GM20000 (cell line): ENCODE measurements at regions not wholly inside any gene's neighbourhood (a gene's known extent, or its start where the extent isn't known, plus 50 kb on each side); places are given as distances from the start of the nearest gene placed in this dataset.

ENCODE experiments used
- DNase-seq: peaks from one replicate; pipeline ENCODE4 v3.0.0; 2012; ENCODE audit warnings: low spot score
- TF ChIP-seq, protein P1 (sequence below): IDR thresholded peaks from 2 replicates; pipeline ENCODE4 v1.5.1; 2012; ENCODE audit warnings: mild to moderate bottlenecking, control low read depth; ENCODE audit errors: extremely low read depth, missing control alignments

DNA sequence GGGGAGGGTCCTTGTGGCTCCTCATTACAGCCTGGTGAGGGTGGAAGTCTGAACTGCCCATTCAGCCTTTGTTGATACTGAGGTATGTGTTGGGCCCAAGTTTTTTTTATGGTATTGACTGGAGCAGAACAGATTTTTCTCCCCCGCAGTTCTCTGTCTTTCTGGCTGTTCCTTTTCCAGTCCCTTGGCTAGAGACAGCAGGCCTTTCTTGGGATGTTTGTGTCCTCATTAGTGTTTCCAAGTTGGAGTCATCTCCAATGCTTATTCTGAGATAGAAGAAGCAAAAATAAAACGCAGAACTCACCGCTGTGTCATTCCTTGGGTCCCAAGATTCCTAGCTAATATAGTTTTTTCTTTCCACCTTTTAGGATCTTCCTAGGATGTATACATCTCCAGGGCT is 193.3 kb downstream of the RAMP3 start:
- no peak for DNase-seq

DNA sequence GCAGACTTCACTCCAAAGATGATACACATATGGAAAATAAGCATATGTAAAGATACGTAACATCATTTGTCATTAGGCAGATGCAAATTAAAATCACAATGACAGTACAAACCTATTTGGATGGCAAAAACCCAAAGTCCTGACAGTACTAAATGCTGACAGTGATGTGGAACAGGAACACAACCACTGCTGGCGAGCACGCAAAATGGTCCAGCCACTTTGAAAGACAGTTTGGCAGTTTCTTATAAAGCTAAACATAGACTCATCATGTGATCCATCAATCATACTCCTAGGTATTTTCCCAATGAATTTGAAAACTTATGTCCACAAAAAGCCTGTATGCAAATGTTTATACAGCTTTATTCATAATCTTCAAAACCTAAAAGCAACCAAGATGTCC is 200.7 kb downstream of the RAMP3 start:
- TF ChIP-seq, protein P1, sequence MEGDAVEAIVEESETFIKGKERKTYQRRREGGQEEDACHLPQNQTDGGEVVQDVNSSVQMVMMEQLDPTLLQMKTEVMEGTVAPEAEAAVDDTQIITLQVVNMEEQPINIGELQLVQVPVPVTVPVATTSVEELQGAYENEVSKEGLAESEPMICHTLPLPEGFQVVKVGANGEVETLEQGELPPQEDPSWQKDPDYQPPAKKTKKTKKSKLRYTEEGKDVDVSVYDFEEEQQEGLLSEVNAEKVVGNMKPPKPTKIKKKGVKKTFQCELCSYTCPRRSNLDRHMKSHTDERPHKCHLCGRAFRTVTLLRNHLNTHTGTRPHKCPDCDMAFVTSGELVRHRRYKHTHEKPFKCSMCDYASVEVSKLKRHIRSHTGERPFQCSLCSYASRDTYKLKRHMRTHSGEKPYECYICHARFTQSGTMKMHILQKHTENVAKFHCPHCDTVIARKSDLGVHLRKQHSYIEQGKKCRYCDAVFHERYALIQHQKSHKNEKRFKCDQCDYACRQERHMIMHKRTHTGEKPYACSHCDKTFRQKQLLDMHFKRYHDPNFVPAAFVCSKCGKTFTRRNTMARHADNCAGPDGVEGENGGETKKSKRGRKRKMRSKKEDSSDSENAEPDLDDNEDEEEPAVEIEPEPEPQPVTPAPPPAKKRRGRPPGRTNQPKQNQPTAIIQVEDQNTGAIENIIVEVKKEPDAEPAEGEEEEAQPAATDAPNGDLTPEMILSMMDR, result no peak
- no peak for DNase-seq

More for the DNA sequence above, 193.3 kb downstream of the RAMP3 start:
- TF ChIP-seq, protein P1, result no peak

DNA sequence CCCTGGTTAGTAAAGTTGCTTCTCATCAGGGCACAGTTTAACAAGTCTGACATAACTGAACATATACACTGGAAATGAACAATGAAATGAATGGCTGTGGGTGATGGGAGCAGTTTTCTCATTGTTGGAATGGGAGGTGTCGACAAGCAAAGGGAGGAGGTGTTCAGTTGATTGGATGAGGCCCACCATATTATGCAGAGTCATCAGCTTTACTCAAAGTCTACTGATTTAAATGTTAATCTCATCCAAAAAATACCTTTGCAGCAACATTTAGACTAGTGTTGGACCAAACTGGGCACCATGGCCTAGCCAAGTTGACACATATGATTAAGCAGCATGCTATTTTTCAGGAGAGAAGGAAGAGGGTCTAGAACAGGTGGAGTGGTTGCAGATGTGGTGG is 201.7 kb downstream of the RAMP3 start:
- no peak for DNase-seq
- TF ChIP-seq, protein P1, result no peak

DNA sequence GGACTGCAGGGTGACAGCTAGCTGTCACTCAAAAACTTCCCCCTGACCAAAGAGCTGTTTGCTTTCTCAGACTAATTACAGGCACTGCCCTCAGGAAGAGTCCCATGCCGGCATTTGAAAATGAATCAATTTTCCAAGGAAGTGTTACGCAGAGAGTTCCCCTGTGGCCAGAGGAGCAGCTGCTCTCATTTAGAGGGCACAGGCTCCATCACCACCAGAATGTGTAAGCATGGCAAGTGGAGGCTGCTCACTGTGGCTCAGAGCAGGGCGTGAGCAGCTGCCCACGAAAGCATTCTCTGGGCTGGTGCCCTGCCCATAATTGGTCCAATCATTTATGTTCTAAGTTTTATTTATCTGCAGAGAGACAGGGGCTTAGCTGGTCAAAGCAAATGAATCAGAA is 202.2 kb downstream of the RAMP3 start:
- TF ChIP-seq, protein P1, result no peak
- no peak for DNase-seq

DNA sequence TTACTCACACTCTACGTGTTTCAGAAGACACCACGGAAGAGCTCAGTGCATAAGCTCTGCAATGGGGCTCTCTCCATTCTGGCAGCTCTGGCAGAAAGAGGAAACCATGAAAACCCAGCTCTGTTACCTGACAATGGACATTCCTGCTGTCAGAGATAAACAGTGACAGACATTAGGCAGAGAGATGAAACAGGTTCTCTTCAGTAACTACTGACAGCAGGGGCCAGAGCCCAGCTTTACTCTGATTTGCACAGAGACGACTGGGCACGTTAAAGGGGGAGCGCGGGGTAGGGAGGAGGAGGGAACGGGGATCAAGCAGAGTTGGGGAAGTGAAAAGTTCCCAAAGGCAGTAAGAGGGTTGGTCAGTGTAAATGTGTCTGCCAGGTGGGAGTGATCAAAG is 206.1 kb downstream of the RAMP3 start:
- TF ChIP-seq, protein P1, result no peak

DNA sequence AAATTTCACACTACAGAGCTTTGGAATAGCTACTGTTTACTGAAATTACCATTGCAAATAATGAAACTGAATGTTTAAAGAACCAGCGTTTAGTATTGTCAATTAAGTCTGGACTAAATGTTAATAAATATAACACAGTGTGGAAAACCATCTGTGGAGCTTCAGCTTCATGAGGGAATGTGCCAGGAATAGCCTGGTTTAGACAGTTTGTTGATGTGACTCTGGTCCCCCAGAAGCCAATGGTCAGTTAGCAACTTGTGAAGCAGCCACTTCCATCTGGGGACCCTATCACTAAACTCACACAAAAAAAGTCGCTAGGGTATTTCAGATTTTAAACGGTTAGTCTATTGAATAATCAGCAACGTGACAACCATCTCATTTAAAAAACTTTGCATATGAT is 207.8 kb downstream of the RAMP3 start:
- TF ChIP-seq, protein P1, result no peak
- no peak for DNase-seq

More for the DNA sequence above, 206.1 kb downstream of the RAMP3 start:
- no peak for DNase-seq

DNA sequence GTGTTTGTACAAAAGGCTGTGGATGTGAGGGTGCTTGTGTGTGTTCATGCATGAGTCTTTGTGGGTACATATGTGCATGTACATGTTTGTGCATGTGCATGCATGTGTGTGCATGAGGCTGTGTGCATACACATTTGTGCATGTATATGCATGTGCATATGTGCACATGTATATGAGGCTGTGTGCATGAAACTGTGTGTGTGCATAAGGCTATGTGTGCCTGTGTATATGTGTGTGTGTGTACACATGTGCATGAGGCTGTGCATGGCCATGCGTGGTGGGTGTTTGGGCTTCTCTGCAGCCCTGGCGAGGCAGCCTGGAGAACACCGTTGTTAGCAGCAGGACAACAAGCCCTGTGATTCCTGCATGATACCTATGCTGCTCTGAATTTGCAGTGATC is 207.7 kb upstream of the ADCY1 start:
- DNase-seq, result no peak
- TF ChIP-seq, protein P1, result no peak

DNA sequence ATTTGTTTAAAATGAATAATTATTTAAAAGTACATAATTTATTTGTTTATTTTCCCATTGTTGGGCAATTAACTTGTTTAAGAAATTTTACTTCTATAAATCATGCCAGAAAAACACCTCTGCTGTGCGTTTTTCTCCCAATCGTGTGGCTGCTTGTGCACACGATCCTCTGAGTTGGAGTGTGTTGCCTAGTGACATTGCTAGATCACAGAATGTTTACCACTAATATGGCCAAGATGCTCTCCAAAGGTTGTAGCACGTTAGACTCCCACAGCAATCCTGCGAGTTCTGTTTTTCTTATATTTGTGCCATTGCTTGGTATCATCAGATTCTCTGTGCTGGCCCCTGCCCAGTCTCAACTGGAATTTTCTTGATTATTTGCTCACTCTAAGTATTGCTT is 207.1 kb upstream of the ADCY1 start:
- TF ChIP-seq, protein P1, result no peak
- DNase-seq, result no peak
